OCI-LY7 (cell line): ENCODE measurements at regions not wholly inside any gene's neighbourhood (a gene's known extent, or its start where the extent isn't known, plus 50 kb on each side); places are given as distances from the start of the nearest gene placed in this dataset.

Experiments
- BruUV-seq: library from RNA; stranded (reverse); fragments of 400-500 nt; replicated peaks from 2 replicates; lab custom pipeline; 2021; lab: Mats Ljungman, UMichigan
- CTCF ChIA-PET: fragments of 300-600 bp; sonication (Branson Sonifier 250); formaldehyde crosslinking; loops from one replicate; lab custom pipeline; 2022; ENCODE audit warnings: antibody characterized with exemption; ENCODE audit not compliant: unreplicated experiment; lab: Charles Lee
- POLR2A ChIA-PET: fragments of 300-600 bp; sonication (Branson Sonifier 250); formaldehyde crosslinking; loops from one replicate; lab custom pipeline; 2022; ENCODE audit warnings: antibody characterized with exemption; lab: Charles Lee
- DNase-seq: peaks from one replicate; pipeline ENCODE4 v3.0.0-alpha.2; 2015; ENCODE audit warnings: low spot score
- H2AFZ ChIP-seq: fragments of 200-600 bp; sonication (generic), shearing (Covaris generic); 2 replicates; pipeline ENCODE4 v1.6.1; 2014; ENCODE audit warnings: mild to moderate bottlenecking, antibody characterized with exemption, low read length, moderate library complexity
- H3K27ac ChIP-seq: fragments of 200-600 bp; sonication (generic); 2 replicates; pipeline ENCODE4 v1.5.1; 2014; ENCODE audit warnings: mixed run types, low read depth, mild to moderate bottlenecking, moderate library complexity, low read length, inconsistent platforms; ENCODE audit not compliant: poor library complexity, severe bottlenecking
- H3K36me3 ChIP-seq: fragments of 200-600 bp; sonication (generic); 2 replicates; pipeline ENCODE4 v1.6.1; 2014; ENCODE audit warnings: mild to moderate bottlenecking, antibody characterized with exemption, low read length, moderate library complexity, mixed read lengths; ENCODE audit not compliant: insufficient read depth
- H3K4me1 ChIP-seq: fragments of 200-600 bp; sonication (generic); 2 replicates; pipeline ENCODE4 v1.5.1; 2014; ENCODE audit warnings: mild to moderate bottlenecking, low read length; ENCODE audit not compliant: insufficient read depth, poor library complexity, severe bottlenecking
- H3K4me2 ChIP-seq: fragments of 200-600 bp; sonication (generic); 2 replicates; pipeline ENCODE4 v1.6.1; 2014; ENCODE audit warnings: mild to moderate bottlenecking, low read length
- H3K4me3 ChIP-seq: fragments of 200-600 bp; sonication (generic); 2 replicates; pipeline ENCODE4 v1.5.1; 2014; ENCODE audit warnings: mild to moderate bottlenecking, low read depth, low read length; ENCODE audit not compliant: poor library complexity, severe bottlenecking
- H3K79me2 ChIP-seq: fragments of 200-600 bp; sonication (generic); 2 replicates; pipeline ENCODE4 v1.6.1; 2016; ENCODE audit warnings: low read depth, mild to moderate bottlenecking, low read length, moderate library complexity, mixed read lengths; ENCODE audit not compliant: insufficient read depth
- H3K9me2 ChIP-seq: fragments of 200-600 bp; sonication (generic); 2 replicates; pipeline ENCODE4 v1.6.1; 2016; ENCODE audit warnings: mild to moderate bottlenecking, low read length, mixed read lengths; ENCODE audit not compliant: insufficient read depth
- H3K9me3 ChIP-seq: fragments of 200-600 bp; sonication (generic); 2 replicates; pipeline ENCODE4 v1.6.1; 2014; ENCODE audit warnings: mild to moderate bottlenecking, mixed run types, low read length, mixed read lengths
- H4K20me1 ChIP-seq: fragments of 200-600 bp; sonication (generic); 2 replicates; pipeline ENCODE4 v1.6.1; 2014; ENCODE audit warnings: mild to moderate bottlenecking, antibody characterized with exemption, low read length, moderate library complexity, mixed read lengths; ENCODE audit not compliant: insufficient read depth
- CTCF ChIP-seq: fragments of 200-600 bp; sonication (generic); conservative IDR thresholded peaks from 2 replicates; pipeline ENCODE4 v1.5.1; 2014; ENCODE audit warnings: mild to moderate bottlenecking, antibody characterized with exemption, low read length, moderate library complexity, mixed read lengths
- EZH2phosphoT487 ChIP-seq: fragments of 200-600 bp; sonication (generic); IDR thresholded peaks from 2 replicates; pipeline ENCODE4 v1.6.1; 2018; ENCODE audit warnings: low read depth, borderline replicate concordance, mild to moderate bottlenecking, mixed run types, antibody characterized with exemption, low read length, moderate library complexity, mixed read lengths
- intact Hi-C: fragments of 100-400 bp; cut with micrococcal nuclease; formaldehyde crosslinking; loops from one replicate; pipeline ENCODE4 v1.10.0; 2022; ENCODE audit not compliant: unreplicated experiment

- no TSS peak for BruUV-seq
- Histone ChIP-seq H2AFZ (no peak overlapping the region), H3K9me2 (no peaks in the 10 kb centered on the region), H3K36me3 (no peaks in the 10 kb centered on the region), H3K9me3 (no peaks in the 10 kb centered on the region), H3K27ac (no peak overlapping the region), H3K4me1 (no peaks in the 10 kb centered on the region), H4K20me1 (no peaks in the 10 kb centered on the region), H3K4me3 (no peak overlapping the region), H3K4me2 (no peak overlapping the region), H3K79me2 (no peaks in the 10 kb centered on the region; the same call in 1 of the 2 replicates)
- intact Hi-C loops: no loop called here
- ChIA-PET POLR2A (no interaction called here), CTCF (no interaction called here)
- TF ChIP-seq EZH2phosphoT487 (no peak), CTCF (no peak)
- DNase-seq: no peak
These were observed 81.7 kb upstream of the ARHGAP24 start for GRCh38 chr4:85393201-85393600.

GRCh38 chr4:85398276-85398675 is 76.7 kb upstream of the ARHGAP24 start:
- intact Hi-C loops: no loop called here
- no peak for DNase-seq
- TF ChIP-seq CTCF (no peak), EZH2phosphoT487 (no peak)
- Histone ChIP-seq H3K9me3 (no peaks in the 10 kb centered on the region), H3K4me2 (no peak overlapping the region), H3K36me3 (no peaks in the 10 kb centered on the region), H3K4me1 (no peaks in the 10 kb centered on the region), H3K79me2 (no peaks in the 10 kb centered on the region), H3K9me2 (no peaks in the 10 kb centered on the region), H2AFZ (no peak overlapping the region), H4K20me1 (no peaks in the 10 kb centered on the region), H3K27ac (no peak overlapping the region), H3K4me3 (no peak overlapping the region)
- BruUV-seq: no TSS peak
- ChIA-PET CTCF (no interaction called here), POLR2A (no interaction called here)

GRCh38 chr4:85399270-85399669 is 75.7 kb upstream of the ARHGAP24 start:
- H3K4me1 ChIP-seq: no peaks in the 10 kb centered on the region
- TF ChIP-seq EZH2phosphoT487 (no peak), CTCF (no peak)
- intact Hi-C loops: no loop called here
- no peak overlapping the region for H2AFZ ChIP-seq
- DNase-seq: no peak
- no peaks in the 10 kb centered on the region for H3K9me3 ChIP-seq
- H4K20me1 ChIP-seq: no peaks in the 10 kb centered on the region
- no peaks in the 10 kb centered on the region for H3K9me2 ChIP-seq
- POLR2A ChIA-PET: interaction anchor here (0.6 to 0.9 kb wide), 2 partner anchors 22 to 1038 kb away, joined by 3 to 4 read pairs; no protein-coding TSS in a partner anchor
- H3K4me3 ChIP-seq: no peak overlapping the region
- no peaks in the 10 kb centered on the region for H3K36me3 ChIP-seq
- BruUV-seq: no TSS peak
- no peak overlapping the region for H3K4me2 ChIP-seq
- no peak overlapping the region for H3K27ac ChIP-seq
- no peaks in the 10 kb centered on the region for H3K79me2 ChIP-seq
- CTCF ChIA-PET: no interaction called here
